Activated naive CD8-positive, alpha-beta T cell treated with anti-CD3 and anti-CD28 coated beads, Interleukin-2, amount 10 ng/mL, durations not matched to agents 7 days and 5 days (primary cell): ENCODE measurements at regions not wholly inside any gene's neighbourhood (a gene's known extent, or its start where the extent isn't known, plus 50 kb on each side); places are given as distances from the start of the nearest gene placed in this dataset.

ENCODE experiments used
- ATAC-seq: fragments of 150-1000 bp; cut with Tn5 transposase; one replicate; pipeline ENCODE4 v1.10.0; 2021; ENCODE audit warnings: low read depth, moderate library complexity
- POLR2A ChIA-PET: fragments of 350-600 bp; sonication (Branson Sonifier 250); formaldehyde crosslinking; loops from one replicate; lab custom pipeline; 2021; ENCODE audit warnings: antibody characterized with exemption; lab: Charles Lee
- DNase-seq: peaks from one replicate; pipeline ENCODE4 v3.0.0; 2021
- H3K27ac Mint-ChIP-seq: one replicate; pipeline ENCODE4 v1.8.0; 2022; ENCODE audit warnings: mild to moderate bottlenecking, mixed read lengths
- H3K27me3 Mint-ChIP-seq: one replicate; pipeline ENCODE4 v1.8.0; 2022; ENCODE audit warnings: mild to moderate bottlenecking, moderate library complexity, mixed read lengths
- H3K36me3 Mint-ChIP-seq: one replicate; pipeline ENCODE4 v1.8.0; 2021; ENCODE audit warnings: mild to moderate bottlenecking, mixed read lengths
- H3K4me1 Mint-ChIP-seq: one replicate; pipeline ENCODE4 v1.8.0; 2021; ENCODE audit warnings: mixed read lengths
- H3K4me3 Mint-ChIP-seq: one replicate; pipeline ENCODE4 v1.8.0; 2022; ENCODE audit warnings: mild to moderate bottlenecking, moderate library complexity, mixed read lengths
- H3K9me3 Mint-ChIP-seq: one replicate; pipeline ENCODE4 v1.8.0; 2021; ENCODE audit warnings: mixed read lengths

DNA sequence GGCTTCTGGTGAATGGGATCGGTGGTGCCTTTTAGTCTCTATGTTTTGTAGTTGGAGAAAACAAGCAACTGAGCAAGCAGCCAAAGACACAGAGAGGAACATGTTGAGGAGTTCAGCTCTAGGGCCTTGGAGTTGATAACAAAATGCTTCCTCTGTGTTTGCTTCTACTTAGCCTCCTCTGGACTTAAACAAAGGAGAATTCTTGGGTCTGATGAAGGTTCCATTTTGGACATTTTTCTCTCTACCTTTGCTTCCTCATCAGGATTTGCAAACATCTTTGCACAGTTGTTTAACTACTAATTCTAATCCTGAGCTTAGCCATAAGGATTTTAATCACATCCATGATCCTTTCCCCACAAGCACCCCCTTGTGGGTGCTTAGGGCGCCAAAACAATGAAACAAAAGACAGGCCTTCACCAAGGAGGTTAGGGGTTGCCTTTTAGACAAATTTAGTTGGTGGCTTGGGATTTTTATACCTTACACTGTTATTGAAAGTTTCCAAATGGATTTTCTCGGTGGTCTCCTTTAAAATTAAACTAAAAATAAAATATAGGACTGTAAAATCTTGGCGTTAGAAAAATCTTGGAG, 148.5 kb upstream of the SATB2 start:
- Mint-ChIP-seq H3K36me3 (no peaks in the 10 kb centered on the region), H3K4me1 (peaks cover 4% of the 10 kb centered on the region), H3K27ac (no peak overlapping the region), H3K9me3 (no peaks in the 10 kb centered on the region), H3K27me3 (peaks cover 15% of the 10 kb centered on the region), H3K4me3 (no peak overlapping the region)
- ATAC-seq = no peak
- DNase-seq = no peak
- POLR2A ChIA-PET = no interaction called here

DNA sequence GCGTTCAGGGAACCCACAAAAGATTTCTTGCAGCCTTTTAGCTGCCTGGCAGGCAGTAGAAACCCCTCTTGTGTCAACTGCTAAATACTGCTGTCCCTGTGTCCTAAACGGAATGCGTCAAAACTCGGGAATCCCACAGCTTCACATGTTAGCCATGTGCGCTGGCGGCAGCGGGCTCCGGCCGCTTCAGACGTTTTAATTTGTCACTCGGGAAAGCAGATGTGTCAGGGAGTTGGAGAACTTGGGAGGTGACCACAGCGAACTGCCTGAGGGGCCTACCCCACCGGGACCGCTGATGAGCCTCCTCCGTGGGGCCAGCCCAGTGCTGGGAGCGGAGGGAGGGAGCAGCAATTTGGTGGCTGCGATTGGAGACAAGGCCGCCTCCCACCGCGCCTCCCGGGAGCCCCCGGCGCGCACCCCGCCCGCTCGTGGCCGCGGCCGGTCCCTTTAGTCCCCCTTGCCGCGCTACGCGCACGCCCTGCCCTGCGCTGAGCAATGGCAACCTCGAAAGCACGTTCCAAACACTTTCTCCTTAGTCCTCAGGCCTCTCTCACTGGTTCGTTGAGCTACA, 146.1 kb upstream of the SATB2 start:
- DNase-seq (no peak), ATAC-seq (no peak)
- peaks cover 19% of the 10 kb centered on the region for H3K27me3 Mint-ChIP-seq
- no peaks in the 10 kb centered on the region for H3K36me3 Mint-ChIP-seq
- no peak overlapping the region for H3K4me3 Mint-ChIP-seq
- no peak overlapping the region for H3K27ac Mint-ChIP-seq
- H3K9me3 Mint-ChIP-seq = no peaks in the 10 kb centered on the region
- POLR2A ChIA-PET = no interaction called here
- peaks cover 4% of the 10 kb centered on the region for H3K4me1 Mint-ChIP-seq

DNA sequence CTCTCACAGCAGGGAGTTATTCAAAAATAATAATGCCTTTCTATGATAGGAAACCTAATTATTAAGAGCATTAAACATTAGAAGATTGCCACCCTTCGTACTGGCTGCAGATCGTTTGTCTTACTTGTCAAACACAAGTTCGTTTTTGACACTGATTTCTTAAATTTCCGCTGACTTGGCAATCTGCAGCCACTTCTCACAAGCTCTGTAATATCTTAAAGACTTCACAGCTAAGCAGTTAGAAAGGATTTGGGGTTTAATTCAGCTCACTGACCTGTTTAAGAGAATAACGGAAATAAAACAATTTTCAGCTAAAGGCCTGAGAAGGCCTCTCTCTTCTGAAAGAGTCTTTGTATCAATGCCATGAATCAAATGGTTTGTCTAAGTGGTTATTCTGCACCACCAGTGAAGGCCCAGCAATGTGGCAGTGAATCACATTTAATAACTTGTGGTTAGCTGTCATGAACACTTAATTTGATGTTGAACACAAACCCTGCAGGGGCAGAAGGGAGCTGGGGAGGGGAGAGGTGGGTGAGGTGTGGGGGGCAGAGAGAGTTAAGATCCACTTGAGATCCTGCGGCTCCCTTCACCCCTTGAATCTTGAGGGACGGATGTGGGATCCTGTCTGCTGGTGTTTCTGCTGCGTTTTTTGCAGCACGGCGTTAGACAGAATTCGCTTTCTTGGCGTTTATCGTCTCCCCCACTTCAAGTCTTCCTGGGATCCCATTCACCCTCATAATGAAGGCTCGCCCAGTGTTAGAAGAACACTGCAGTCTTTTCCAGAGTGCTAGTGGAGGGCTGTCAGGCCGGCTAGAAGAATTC, 145.4 kb upstream of the SATB2 start:
- no peak for DNase-seq
- H3K4me1 Mint-ChIP-seq = peaks cover 4% of the 10 kb centered on the region
- no peak for ATAC-seq
- peaks cover 25% of the 10 kb centered on the region for H3K27me3 Mint-ChIP-seq
- H3K4me3 Mint-ChIP-seq = no peak overlapping the region
- POLR2A ChIA-PET = no interaction called here
- no peaks in the 10 kb centered on the region for H3K36me3 Mint-ChIP-seq
- no peak overlapping the region for H3K27ac Mint-ChIP-seq
- H3K9me3 Mint-ChIP-seq = no peaks in the 10 kb centered on the region

DNA sequence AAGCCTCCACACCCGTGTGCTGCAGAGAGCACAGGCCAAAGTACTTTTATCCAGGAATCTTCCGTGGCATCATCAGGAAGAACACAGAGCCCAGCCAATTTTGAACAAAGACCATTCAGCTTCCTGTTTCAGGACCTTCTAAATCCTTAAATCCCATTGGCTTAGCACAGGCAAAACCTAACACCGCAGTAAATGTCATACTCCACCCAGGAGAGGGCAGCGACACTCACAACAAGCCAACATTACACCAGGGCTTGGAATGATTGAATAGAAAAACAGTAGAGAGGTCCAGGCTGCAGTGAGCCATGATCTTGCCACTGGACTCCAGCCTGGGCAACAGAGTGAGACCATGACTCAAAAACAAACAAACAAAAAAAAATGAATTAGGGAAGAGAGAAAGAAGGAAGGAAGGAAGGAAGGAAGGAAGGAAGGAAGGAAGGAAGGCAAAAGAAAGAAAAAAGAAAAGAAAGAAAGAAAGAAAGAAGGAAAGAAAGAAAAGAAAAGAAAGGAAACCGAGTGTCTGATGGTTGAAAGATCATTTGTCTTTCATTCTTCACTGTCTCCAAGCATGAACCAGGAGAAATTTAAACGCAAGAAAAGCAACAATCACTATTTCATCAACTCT, 144.6 kb upstream of the SATB2 start:
- peaks cover 4% of the 10 kb centered on the region for H3K4me1 Mint-ChIP-seq
- no peak overlapping the region for H3K27ac Mint-ChIP-seq
- no peaks in the 10 kb centered on the region for H3K36me3 Mint-ChIP-seq
- ATAC-seq (no peak), DNase-seq (no peak)
- no peaks in the 10 kb centered on the region for H3K9me3 Mint-ChIP-seq
- H3K27me3 Mint-ChIP-seq = peaks cover 22% of the 10 kb centered on the region
- H3K4me3 Mint-ChIP-seq = no peak overlapping the region
- POLR2A ChIA-PET = no interaction called here

DNA sequence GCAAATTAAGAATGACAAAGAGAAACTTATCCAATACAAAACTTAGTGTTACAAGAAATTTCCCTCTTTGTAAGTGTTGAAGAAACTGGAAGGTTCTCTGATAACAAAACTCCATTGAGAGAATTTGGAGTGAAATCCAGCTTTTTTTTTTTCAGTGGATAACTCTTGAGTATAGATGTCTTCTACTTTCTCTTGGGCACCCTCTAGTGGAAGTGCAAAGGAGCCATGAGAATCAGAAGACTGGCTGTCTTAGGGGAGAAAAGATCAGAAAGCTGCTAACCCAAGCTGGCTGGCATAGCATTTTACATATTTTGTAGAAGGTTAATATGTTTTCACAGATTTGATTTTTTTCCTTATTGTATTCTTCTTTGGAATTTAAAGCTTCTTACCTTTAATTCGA, 138.8 kb upstream of the SATB2 start:
- Mint-ChIP-seq H3K4me1 (no peaks in the 10 kb centered on the region), H3K9me3 (no peaks in the 10 kb centered on the region), H3K27me3 (peaks cover 16% of the 10 kb centered on the region), H3K27ac (no peak overlapping the region), H3K36me3 (no peaks in the 10 kb centered on the region), H3K4me3 (no peak overlapping the region)
- DNase-seq (no peak), ATAC-seq (no peak)
- POLR2A ChIA-PET = no interaction called here

DNA sequence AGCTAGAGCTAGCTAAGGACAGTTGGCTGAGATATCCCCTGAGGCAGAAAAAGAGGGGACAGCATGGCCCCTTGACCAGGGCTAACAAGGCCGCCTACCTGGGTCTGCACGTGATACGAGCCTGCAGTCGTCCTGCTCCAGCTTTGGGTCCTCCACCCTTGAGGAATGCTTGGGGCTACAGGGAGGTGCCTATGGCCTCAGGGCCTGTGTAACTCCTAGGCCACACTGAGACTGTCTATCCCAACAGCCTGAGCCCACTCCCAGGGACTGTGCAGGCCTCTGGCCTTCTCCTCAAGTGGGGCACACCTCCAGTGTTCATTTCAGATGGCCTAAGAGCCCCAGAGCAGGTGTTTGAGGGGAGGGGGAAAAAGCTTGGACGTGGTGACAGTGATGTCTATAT, 136.7 kb upstream of the SATB2 start:
- Mint-ChIP-seq H3K27me3 (peaks cover 17% of the 10 kb centered on the region), H3K4me1 (no peaks in the 10 kb centered on the region), H3K4me3 (no peak overlapping the region), H3K36me3 (no peaks in the 10 kb centered on the region), H3K9me3 (no peaks in the 10 kb centered on the region), H3K27ac (no peak overlapping the region)
- ATAC-seq (no peak), DNase-seq (no peak)
- POLR2A ChIA-PET = no interaction called here

DNA sequence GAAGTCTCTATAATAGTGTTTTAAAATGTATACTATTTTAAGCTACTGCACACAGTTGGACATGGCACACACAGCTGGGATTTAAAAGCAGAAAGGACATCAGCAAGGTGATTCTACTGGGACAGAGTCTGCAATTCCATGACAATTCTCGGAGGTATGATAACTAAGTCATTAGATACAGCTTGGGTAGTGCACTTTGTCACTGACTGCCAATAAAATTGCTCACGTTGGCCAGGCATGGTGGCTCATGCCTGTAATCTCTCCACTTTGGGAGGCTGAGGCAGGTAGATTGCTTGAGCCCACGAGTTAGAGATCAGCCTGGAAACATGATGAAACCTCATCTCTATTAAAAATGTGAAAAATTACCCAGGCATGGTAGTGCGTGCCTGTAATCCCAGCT, 134.1 kb upstream of the SATB2 start:
- Mint-ChIP-seq H3K36me3 (no peaks in the 10 kb centered on the region), H3K27me3 (peaks cover 7% of the 10 kb centered on the region), H3K4me3 (no peak overlapping the region), H3K4me1 (no peaks in the 10 kb centered on the region), H3K9me3 (no peaks in the 10 kb centered on the region), H3K27ac (no peak overlapping the region)
- no peak for DNase-seq
- POLR2A ChIA-PET = no interaction called here
- ATAC-seq = no peak

DNA sequence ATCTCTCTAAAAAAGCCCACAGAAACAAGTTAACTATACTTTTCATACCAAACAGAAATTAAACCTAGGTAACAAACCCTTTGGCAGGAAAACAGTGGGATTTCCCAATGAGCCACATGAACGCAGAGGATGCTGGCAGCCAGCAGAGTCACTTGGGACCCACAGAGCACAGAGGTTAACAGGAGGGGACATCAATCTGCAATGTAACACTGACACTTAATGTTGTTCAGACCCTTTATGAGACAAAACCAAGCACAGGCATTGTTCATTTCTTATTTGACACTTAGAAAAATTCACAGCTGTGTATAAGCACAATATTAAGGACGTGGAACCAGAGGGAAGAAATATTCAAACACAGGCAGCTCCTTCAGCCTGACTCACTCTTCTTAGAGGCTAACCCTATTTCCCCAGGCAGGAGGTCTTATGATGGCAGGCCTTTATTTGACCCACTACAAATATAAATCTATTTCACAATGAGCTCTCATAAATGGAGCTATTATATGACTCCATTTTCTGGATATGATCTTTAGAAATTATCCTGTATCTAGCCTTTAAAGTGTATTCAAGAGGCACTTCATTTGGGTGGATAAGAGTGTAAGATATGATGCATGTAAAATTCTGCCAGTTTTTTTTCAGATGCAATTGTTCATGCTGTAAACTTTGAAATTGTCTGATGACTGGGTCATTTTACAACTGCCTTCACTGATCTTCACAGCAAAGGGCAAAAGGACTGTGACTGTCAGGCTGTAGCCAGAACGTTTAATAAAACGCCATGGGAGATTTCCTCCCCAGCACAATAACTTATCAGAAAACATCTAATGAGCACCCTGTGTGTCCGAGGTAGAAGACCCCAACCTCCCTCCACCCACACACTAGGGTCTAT, 132.8 kb upstream of the SATB2 start:
- Mint-ChIP-seq H3K9me3 (no peaks in the 10 kb centered on the region), H3K36me3 (no peaks in the 10 kb centered on the region), H3K27me3 (peaks cover 7% of the 10 kb centered on the region), H3K4me3 (no peak overlapping the region), H3K4me1 (no peaks in the 10 kb centered on the region), H3K27ac (no peak overlapping the region)
- DNase-seq (no peak), ATAC-seq (no peak)
- POLR2A ChIA-PET = no interaction called here

DNA sequence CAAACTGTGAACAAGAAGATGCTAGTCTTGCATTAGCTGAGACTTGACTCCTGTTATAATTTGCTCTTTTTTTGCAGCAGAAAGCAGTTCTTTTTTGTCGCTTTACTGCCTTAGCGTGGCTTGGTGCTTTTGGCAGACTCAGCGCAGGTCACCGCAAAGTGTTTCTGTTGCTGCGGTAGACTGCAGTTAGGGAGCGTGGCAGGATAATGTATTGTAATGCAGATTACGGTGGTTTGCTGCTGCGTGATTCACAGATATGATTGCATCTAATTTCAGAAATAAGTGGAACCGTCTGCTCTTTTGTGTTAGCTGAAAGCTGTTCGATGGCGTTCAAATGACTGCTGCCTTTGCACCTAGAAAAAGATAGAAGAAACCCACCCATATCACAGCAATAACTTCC, 131.6 kb upstream of the SATB2 start:
- POLR2A ChIA-PET = no interaction called here
- Mint-ChIP-seq H3K27ac (no peak overlapping the region), H3K9me3 (no peaks in the 10 kb centered on the region)

DNA sequence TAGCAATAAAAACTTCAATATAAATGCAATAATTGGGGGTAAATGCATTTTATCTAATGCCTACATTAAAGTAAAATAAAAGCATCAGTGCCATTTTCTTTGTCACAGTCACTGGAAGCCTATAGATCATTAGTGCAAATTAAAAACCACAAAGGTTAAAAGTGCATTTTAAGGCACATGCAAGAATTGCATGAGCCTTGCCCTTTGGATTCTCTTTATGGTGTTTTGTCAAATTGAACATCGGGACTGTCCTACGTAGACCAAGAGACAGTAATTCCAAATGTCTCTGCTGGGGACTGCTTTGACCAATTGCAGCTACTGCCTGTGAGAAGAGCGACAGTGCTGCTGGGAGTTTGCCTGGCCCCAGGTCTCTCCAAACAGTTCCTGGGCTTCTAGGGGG, 130.3 kb upstream of the SATB2 start:
- DNase-seq (no peak), ATAC-seq (no peak)
- Mint-ChIP-seq H3K9me3 (no peaks in the 10 kb centered on the region), H3K36me3 (no peaks in the 10 kb centered on the region), H3K4me3 (no peak overlapping the region), H3K27me3 (peaks cover 14% of the 10 kb centered on the region), H3K4me1 (no peaks in the 10 kb centered on the region), H3K27ac (no peak overlapping the region)
- POLR2A ChIA-PET = no interaction called here

More for the DNA sequence above, 131.6 kb upstream of the SATB2 start:
- no peak for ATAC-seq
- no peak for DNase-seq
- no peak overlapping the region for H3K4me3 Mint-ChIP-seq
- no peaks in the 10 kb centered on the region for H3K36me3 Mint-ChIP-seq
- peaks cover 11% of the 10 kb centered on the region for H3K27me3 Mint-ChIP-seq
- H3K4me1 Mint-ChIP-seq = no peaks in the 10 kb centered on the region

DNA sequence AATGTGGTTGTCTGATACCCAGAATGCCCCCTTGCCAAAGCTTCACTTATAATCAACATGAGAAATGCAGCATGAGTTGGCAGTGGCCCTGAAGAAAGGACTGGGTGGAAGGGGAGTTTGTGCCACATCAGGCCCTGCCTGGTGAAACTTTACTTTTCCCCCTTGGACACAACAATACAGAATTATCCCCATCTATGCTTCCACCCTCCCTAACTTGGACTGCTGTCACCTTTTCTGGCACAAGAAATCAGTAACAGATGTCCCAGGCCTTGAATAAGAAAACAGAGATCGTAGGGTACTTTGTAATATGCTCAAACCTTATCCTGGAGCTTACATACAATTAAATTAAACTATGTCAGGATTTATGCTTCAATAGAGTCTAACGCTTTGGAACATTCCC, 128.9 kb upstream of the SATB2 start:
- Mint-ChIP-seq H3K27ac (no peak overlapping the region), H3K27me3 (peaks cover 14% of the 10 kb centered on the region), H3K9me3 (no peaks in the 10 kb centered on the region), H3K4me3 (no peak overlapping the region), H3K4me1 (peaks cover 5% of the 10 kb centered on the region), H3K36me3 (no peaks in the 10 kb centered on the region)
- no peak for DNase-seq
- POLR2A ChIA-PET = no interaction called here
- no peak for ATAC-seq

DNA sequence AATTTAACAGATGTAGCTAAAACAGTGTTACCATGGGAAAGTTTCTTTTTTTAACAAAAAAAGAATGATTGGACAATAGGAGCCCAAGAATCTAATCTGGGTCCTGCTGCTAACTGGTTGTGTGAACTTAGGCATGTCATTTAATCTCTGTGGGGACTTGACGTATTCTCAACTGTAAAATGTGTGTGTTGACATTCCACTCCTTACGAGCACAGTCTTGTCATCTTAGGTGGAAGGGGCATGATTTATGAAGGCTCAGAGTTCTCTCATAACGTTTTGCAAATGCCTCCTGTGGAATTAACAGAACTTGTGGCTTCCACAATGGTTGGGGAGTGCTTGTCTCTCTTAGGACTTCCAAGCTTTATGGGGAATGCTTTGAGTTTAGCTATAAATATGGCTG, 125.9 kb upstream of the SATB2 start:
- Mint-ChIP-seq H3K9me3 (no peaks in the 10 kb centered on the region), H3K27me3 (peaks cover 18% of the 10 kb centered on the region), H3K4me1 (peaks cover 5% of the 10 kb centered on the region), H3K4me3 (no peak overlapping the region), H3K27ac (no peak overlapping the region), H3K36me3 (no peaks in the 10 kb centered on the region)
- DNase-seq = no peak
- POLR2A ChIA-PET = no interaction called here
- no peak for ATAC-seq

DNA sequence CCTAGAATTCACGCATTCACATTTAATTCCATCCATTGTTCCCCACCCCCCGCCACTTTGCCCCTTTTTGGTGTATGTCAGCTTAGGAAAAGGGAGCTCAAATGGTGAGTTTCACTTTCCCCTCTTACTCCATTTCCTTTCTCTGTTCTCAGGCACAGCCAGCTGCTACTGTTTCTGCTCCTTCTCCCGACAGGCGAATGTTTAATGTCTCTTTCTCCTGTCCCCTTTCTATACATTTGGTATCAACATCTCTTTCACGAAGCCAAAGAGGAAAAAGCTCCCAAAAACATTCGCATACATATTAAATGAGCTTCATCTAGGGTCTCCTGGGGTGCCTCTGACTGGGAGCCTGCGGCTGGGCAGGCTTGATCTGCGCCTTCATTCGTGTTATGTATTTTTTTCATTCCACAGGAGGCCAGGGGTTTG, 124.2 kb upstream of the SATB2 start:
- no peak overlapping the region for H3K27ac Mint-ChIP-seq
- DNase-seq = no peak
- H3K27me3 Mint-ChIP-seq = peaks cover 13% of the 10 kb centered on the region
- no peaks in the 10 kb centered on the region for H3K36me3 Mint-ChIP-seq
- H3K4me3 Mint-ChIP-seq = peak overlapping the region; percentile 33
- no peaks in the 10 kb centered on the region for H3K9me3 Mint-ChIP-seq
- POLR2A ChIA-PET = no interaction called here
- no peak for ATAC-seq
- peaks cover 5% of the 10 kb centered on the region for H3K4me1 Mint-ChIP-seq
